ENCODE measurements at regions not wholly inside any gene's neighbourhood (a gene's known extent, or its start where the extent isn't known, plus 50 kb on each side); places are given as distances from the start of the nearest gene placed in this dataset.

GRCh38 chr5:125894383-125894782 lies 528.8 kb upstream of the GRAMD2B start:
- TF ChIP-seq CEBPB (IDR thresholded peaks at IDR 0.05) (no peak), EP300 (IDR thresholded peaks at IDR 0.05; ENCODE audit: borderline replicate concordance) (no peak)
